ENCODE measurements at regions not wholly inside any gene's neighbourhood (a gene's known extent, or its start where the extent isn't known, plus 50 kb on each side); places are given as distances from the start of the nearest gene placed in this dataset.

DNA sequence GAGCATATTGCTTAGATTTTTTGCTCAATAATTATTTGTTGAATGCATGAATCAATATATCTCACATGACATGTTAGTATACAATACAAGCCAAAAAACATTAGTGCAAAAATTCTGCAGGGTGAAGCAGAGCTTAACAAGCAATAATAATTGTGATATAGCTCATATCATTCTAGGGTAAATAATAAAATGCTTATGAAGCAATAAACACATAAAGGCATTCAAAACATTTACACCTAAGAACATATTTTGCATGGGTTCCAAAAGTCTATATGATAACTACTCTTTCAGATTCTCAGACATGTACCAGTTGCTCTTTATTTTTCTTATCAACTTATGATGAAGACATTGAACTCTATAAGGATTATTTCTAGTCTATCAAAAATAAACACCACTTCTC is 886.2 kb downstream of the TRHDE start:
- TF ChIP-seq, protein P1, sequence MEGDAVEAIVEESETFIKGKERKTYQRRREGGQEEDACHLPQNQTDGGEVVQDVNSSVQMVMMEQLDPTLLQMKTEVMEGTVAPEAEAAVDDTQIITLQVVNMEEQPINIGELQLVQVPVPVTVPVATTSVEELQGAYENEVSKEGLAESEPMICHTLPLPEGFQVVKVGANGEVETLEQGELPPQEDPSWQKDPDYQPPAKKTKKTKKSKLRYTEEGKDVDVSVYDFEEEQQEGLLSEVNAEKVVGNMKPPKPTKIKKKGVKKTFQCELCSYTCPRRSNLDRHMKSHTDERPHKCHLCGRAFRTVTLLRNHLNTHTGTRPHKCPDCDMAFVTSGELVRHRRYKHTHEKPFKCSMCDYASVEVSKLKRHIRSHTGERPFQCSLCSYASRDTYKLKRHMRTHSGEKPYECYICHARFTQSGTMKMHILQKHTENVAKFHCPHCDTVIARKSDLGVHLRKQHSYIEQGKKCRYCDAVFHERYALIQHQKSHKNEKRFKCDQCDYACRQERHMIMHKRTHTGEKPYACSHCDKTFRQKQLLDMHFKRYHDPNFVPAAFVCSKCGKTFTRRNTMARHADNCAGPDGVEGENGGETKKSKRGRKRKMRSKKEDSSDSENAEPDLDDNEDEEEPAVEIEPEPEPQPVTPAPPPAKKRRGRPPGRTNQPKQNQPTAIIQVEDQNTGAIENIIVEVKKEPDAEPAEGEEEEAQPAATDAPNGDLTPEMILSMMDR (IDR thresholded peaks at IDR 0.05) = no peak
- Histone ChIP-seq H3K4me2 (replicated peaks; ENCODE audit: extremely low read depth, low read length, poor library complexity, severe bottlenecking) (no peak overlapping the region), H3K4me3 (replicated peaks in 1 of 3; ENCODE audit: low read depth in 2 of 3, low read length in 3 of 3) (no peak overlapping the region), H2AFZ (ENCODE audit: insufficient read depth, low read depth, low read length, poor library complexity, severe bottlenecking) (no peak overlapping the region), H3K36me3 (replicated peaks in 1 of 2; ENCODE audit: control insufficient read depth in 1 of 2, insufficient read depth in 2 of 2, low read length in 2 of 2) (no peaks in the 10 kb centered on the region), H4K20me1 (ENCODE audit: insufficient read depth, low read length) (no peaks in the 10 kb centered on the region), H3K9me3 (replicated peaks in 1 of 2; ENCODE audit: control insufficient read depth in 1 of 2, insufficient read depth in 1 of 2, low read length in 2 of 2) (peaks cover under 1 to 7% of the 10 kb centered on the region in 2 donors), H3K27me3 (ENCODE audit: control insufficient read depth in 2 of 2, insufficient read depth in 2 of 2, low read length in 2 of 2) (no peaks in the 10 kb centered on the region), H3K9ac (ENCODE audit: insufficient read depth, low read length, poor library complexity, severe bottlenecking) (no peak overlapping the region), H3K79me2 (ENCODE audit: insufficient read depth, low read length) (no peaks in the 10 kb centered on the region), H3K27ac (ENCODE audit: low read depth in 1 of 2, low read length in 2 of 2) (no peak overlapping the region), H3K4me1 (ENCODE audit: control insufficient read depth in 1 of 2, insufficient read depth in 2 of 2, low read length in 2 of 2) (no peaks in the 10 kb centered on the region)
- Mint-ChIP-seq H3K27ac (no peak overlapping the region), H3K27me3 (ENCODE audit: low read depth in 3 of 3) (no peaks in the 10 kb centered on the region), H3K36me3 (no peaks in the 10 kb centered on the region), H3K4me1 (no peaks in the 10 kb centered on the region), H3K9me3 (peaks cover 0 to 12% (median 7%) of the 10 kb centered on the region in 7 donors), H3K4me3 (no peak overlapping the region)
- intact Hi-C loops (cut with micrococcal nuclease) = no loop called here
- no peak for DNase-seq

DNA sequence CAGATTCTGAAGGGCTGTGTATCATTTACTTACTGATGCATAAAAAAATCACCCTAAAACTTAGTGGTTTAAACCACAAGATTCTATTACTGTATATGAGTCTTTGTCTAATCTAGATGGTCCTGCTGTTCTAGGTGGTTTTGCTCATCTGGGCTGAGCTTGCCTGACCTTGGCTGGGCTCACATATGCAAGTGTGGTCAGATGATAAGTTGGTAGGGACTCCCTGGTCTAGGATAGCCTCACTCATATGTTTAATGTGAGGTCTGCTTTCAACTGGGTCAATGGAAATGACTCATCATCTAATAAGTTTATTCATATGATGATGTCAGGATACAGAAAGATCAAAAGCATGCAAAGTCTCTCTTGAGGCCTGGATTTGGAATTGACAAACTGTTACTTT is 887.8 kb downstream of the TRHDE start:
- Histone ChIP-seq H3K79me2 (ENCODE audit: insufficient read depth, low read length) (no peaks in the 10 kb centered on the region), H3K4me2 (replicated peaks; ENCODE audit: extremely low read depth, low read length, poor library complexity, severe bottlenecking) (no peak overlapping the region), H3K4me1 (ENCODE audit: control insufficient read depth in 1 of 2, insufficient read depth in 2 of 2, low read length in 2 of 2) (no peaks in the 10 kb centered on the region), H3K9ac (ENCODE audit: insufficient read depth, low read length, poor library complexity, severe bottlenecking) (no peak overlapping the region), H4K20me1 (ENCODE audit: insufficient read depth, low read length) (no peaks in the 10 kb centered on the region), H3K9me3 (replicated peaks in 1 of 2; ENCODE audit: control insufficient read depth in 1 of 2, insufficient read depth in 1 of 2, low read length in 2 of 2) (peaks cover 4 to 10% of the 10 kb centered on the region in 2 donors), H2AFZ (ENCODE audit: insufficient read depth, low read depth, low read length, poor library complexity, severe bottlenecking) (no peak overlapping the region), H3K4me3 (replicated peaks in 1 of 3; ENCODE audit: low read depth in 2 of 3, low read length in 3 of 3) (no peak overlapping the region), H3K36me3 (replicated peaks in 1 of 2; ENCODE audit: control insufficient read depth in 1 of 2, insufficient read depth in 2 of 2, low read length in 2 of 2) (no peaks in the 10 kb centered on the region), H3K27ac (ENCODE audit: low read depth in 1 of 2, low read length in 2 of 2) (no peak overlapping the region), H3K27me3 (ENCODE audit: control insufficient read depth in 2 of 2, insufficient read depth in 2 of 2, low read length in 2 of 2) (no peaks in the 10 kb centered on the region)
- TF ChIP-seq, protein P1 (IDR thresholded peaks at IDR 0.05) = no peak
- Mint-ChIP-seq H3K27me3 (ENCODE audit: low read depth in 3 of 3) (no peaks in the 10 kb centered on the region), H3K36me3 (no peaks in the 10 kb centered on the region), H3K4me1 (no peaks in the 10 kb centered on the region), H3K4me3 (no peak overlapping the region), H3K9me3 (peaks cover 0 to 12% (median 6%) of the 10 kb centered on the region in 7 donors), H3K27ac (no peak overlapping the region)
- intact Hi-C loops (cut with micrococcal nuclease) = no loop called here
- no peak for DNase-seq

Measured in CD14-positive monocyte (primary cell).